ENCODE measurements at regions not wholly inside any gene's neighbourhood (a gene's known extent, or its start where the extent isn't known, plus 50 kb on each side); places are given as distances from the start of the nearest gene placed in this dataset.

DNA sequence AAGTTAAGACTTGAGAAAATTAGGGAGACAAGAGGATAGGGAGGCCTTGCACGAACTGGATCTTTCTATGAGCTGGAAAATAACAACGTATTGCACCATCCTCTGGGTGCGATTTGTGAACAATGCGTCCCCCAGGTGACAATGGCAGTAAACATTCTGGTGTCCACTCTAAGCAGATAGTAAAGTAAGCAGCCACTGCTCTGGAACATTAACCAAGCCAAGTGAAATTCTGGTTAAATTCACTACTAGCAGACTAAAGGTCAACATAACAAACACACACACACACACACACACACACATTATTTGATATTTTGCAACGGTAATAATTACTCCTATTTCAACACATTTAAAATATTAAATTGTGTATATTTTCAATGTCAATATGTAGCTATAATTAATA is 242.2 kb upstream of the DCAF8L1 start:
- TF ChIP-seq, protein P1, sequence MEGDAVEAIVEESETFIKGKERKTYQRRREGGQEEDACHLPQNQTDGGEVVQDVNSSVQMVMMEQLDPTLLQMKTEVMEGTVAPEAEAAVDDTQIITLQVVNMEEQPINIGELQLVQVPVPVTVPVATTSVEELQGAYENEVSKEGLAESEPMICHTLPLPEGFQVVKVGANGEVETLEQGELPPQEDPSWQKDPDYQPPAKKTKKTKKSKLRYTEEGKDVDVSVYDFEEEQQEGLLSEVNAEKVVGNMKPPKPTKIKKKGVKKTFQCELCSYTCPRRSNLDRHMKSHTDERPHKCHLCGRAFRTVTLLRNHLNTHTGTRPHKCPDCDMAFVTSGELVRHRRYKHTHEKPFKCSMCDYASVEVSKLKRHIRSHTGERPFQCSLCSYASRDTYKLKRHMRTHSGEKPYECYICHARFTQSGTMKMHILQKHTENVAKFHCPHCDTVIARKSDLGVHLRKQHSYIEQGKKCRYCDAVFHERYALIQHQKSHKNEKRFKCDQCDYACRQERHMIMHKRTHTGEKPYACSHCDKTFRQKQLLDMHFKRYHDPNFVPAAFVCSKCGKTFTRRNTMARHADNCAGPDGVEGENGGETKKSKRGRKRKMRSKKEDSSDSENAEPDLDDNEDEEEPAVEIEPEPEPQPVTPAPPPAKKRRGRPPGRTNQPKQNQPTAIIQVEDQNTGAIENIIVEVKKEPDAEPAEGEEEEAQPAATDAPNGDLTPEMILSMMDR (IDR thresholded peaks at IDR 0.05), result no peak
- TF ChIP-seq POLR2A (IDR thresholded peaks at IDR 0.05), result no peak
